Kidney (tissue), 13 donors: ENCODE measurements at regions not wholly inside any gene's neighbourhood (a gene's known extent, or its start where the extent isn't known, plus 50 kb on each side); places are given as distances from the start of the nearest gene placed in this dataset.
"Not testable (repeated sequence)": the region's sequence is repeated elsewhere in the genome, so short reads cannot be mapped to it uniquely, and the experiment has no call there.

Experiments
- DNase-seq, 5 donors: peaks; one replicate each; pipeline ENCODE4 v3.0.0-alpha.2; 2013 to 2020
- FAIRE-seq: peaks from 2 replicates; lab custom pipeline; 2012; peaks lifted over from hg19 to GRCh38; lab: Jason Lieb, UNC
- H3K27ac ChIP-seq, 2 donors: one replicate each; pipeline ENCODE4 v1.7.0; 2013; ENCODE audit warnings: low read depth in 2 of 2, low read length in 2 of 2, inconsistent platforms in 1 of 2
- H3K27me3 ChIP-seq: one replicate; pipeline ENCODE4 v1.7.1; 2013; ENCODE audit warnings: low read length, inconsistent platforms; ENCODE audit not compliant: control insufficient read depth, insufficient read depth
- H3K36me3 ChIP-seq, 3 donors: one replicate each; pipeline versions ENCODE4 v1.7.0 to v1.7.1; 2013; ENCODE audit warnings: low read length in 3 of 3, control low read depth in 1 of 3, inconsistent platforms in 1 of 3; ENCODE audit not compliant: insufficient read depth in 3 of 3, control insufficient read depth in 2 of 3
- H3K4me1 ChIP-seq, 3 donors: one replicate each; pipeline versions ENCODE4 v1.7.0 to v1.7.1; 2013; ENCODE audit warnings: low read length in 3 of 3, inconsistent platforms in 1 of 3, low read depth in 1 of 3; ENCODE audit not compliant: control insufficient read depth in 2 of 3, insufficient read depth in 2 of 3
- H3K4me3 ChIP-seq, 3 donors: one replicate each; pipeline versions ENCODE4 v1.7.0 to v1.8.1; 2013; ENCODE audit warnings: low read length in 3 of 3, control low read depth in 1 of 3, inconsistent platforms in 1 of 3
- H3K9ac ChIP-seq, 3 donors: one replicate each; pipeline versions ENCODE4 v1.7.0 to v1.7.1; 2013; ENCODE audit warnings: low read length in 3 of 3, control low read depth in 1 of 3, inconsistent platforms in 1 of 3
- H3K9me3 ChIP-seq, 3 donors: one replicate each; pipeline versions ENCODE4 v1.7.0 to v1.7.1; 2013; ENCODE audit warnings: low read length in 3 of 3, control low read depth in 1 of 3, inconsistent platforms in 1 of 3; ENCODE audit not compliant: control insufficient read depth in 2 of 3, insufficient read depth in 1 of 3
- intact Hi-C: fragments of 100-400 bp; cut with DNase I; formaldehyde crosslinking; loops from one replicate; pipeline ENCODE4 v1.11.1; 2022
- TF ChIP-seq, protein P1 (sequence below): IDR thresholded peaks from 3 replicates; pipeline ENCODE4 v1.5.1; 2012; ENCODE audit warnings: mild to moderate bottlenecking, moderate library complexity, borderline replicate concordance; ENCODE audit not compliant: insufficient read depth; ENCODE audit errors: extremely low read depth
- donor health status: control.
- donor health status: control.
- donor health status: control.
- donor health status: control.
- donor health status: control.
- donor health status: DM: yes; HTN: yes; CAD: no.
- donor health status: Normal renal cell carcinoma (clear cell type).

GRCh38 chr2:43004879-43005244, 212.5 kb upstream of the HAAO start:
- TF ChIP-seq, protein P1, sequence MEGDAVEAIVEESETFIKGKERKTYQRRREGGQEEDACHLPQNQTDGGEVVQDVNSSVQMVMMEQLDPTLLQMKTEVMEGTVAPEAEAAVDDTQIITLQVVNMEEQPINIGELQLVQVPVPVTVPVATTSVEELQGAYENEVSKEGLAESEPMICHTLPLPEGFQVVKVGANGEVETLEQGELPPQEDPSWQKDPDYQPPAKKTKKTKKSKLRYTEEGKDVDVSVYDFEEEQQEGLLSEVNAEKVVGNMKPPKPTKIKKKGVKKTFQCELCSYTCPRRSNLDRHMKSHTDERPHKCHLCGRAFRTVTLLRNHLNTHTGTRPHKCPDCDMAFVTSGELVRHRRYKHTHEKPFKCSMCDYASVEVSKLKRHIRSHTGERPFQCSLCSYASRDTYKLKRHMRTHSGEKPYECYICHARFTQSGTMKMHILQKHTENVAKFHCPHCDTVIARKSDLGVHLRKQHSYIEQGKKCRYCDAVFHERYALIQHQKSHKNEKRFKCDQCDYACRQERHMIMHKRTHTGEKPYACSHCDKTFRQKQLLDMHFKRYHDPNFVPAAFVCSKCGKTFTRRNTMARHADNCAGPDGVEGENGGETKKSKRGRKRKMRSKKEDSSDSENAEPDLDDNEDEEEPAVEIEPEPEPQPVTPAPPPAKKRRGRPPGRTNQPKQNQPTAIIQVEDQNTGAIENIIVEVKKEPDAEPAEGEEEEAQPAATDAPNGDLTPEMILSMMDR, result no peak
- H3K4me1 ChIP-seq, result peaks cover 0 to 16% (median 5%) of the 10 kb centered on the region in 3 donors
- no peak for DNase-seq

DNA sequence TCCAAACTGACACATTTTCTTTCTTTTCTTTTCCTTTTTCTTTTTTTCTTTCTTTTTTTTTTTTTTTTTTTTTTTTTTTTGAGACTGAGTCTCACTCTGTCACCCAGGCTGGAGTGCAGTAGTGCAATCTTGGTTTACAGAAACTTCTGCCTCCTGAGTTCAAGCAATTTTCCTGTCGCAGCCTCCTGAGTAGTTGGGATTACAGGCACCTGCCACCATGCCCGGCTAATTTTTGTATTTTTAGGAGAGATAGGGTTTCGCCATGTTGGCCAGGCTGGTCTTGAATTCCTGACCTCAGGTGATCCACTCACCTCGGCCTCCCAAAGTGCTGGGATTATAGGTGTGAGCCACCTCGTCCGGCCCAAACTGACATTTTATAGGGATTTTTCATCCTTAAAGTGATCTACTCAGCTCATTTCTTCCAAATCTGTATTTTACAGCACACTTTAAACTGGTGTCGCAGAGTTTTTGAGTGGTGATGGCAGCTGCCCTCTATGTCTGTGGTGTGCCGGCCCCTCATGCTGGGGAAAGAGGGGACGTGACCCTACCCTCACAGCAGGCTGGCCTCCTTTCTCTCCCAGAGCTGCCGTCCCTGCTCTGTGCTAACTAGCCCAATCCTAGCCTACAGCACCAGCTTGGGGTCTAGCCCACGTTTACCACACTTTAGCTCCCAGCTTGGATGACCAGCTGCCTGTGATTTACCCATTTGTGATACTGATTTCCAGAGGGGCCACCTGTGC, 211.9 kb upstream of the HAAO start:
- peaks cover 0 to 16% (median 5%) of the 10 kb centered on the region in 3 donors for H3K4me1 ChIP-seq
- intact Hi-C loops, H3K27me3 ChIP-seq, H3K4me3 ChIP-seq, H3K27ac ChIP-seq, H3K36me3 ChIP-seq, H3K9ac ChIP-seq, H3K9me3 ChIP-seq, FAIRE-seq: not testable (repeated sequence)
- peak in 1 of 5 donors; percentile 27 for DNase-seq

More at GRCh38 chr2:43004879-43005244, 212.5 kb upstream of the HAAO start:
- no peaks in the 10 kb centered on the region for H3K36me3 ChIP-seq
- H3K9me3 ChIP-seq, result no peaks in the 10 kb centered on the region
- H3K27me3 ChIP-seq, result no peaks in the 10 kb centered on the region
- H3K27ac ChIP-seq, result peak overlapping the region in 1 of 2 donors; percentile 5
- FAIRE-seq, result no peak
- intact Hi-C loops, result no loop called here
- H3K4me3 ChIP-seq, result no peak overlapping the region
- H3K9ac ChIP-seq, result peak overlapping the region in 1 of 3 donors; percentile 14

DNA sequence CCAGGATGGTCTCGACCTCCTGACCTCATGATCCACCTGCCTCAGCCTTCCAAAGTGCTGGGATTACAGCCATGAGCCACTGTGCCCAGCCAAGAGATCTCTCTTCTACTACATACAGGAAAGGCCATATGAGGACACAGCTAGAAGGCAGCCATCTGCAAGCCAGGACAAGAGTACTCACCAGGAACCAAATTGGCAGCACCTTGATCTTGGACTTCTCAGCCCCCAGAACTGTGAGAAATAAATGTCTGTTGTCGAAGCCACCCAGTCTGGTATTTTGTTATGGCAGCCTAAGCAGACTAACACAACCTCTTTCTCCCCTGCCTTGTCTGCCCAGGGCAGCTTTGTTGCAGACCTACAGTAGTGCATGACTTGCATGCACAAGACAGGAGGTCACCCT, 211.3 kb upstream of the HAAO start:
- peaks cover 0 to 16% (median 5%) of the 10 kb centered on the region in 3 donors for H3K4me1 ChIP-seq
- TF ChIP-seq, protein P1, result no peak
- no peak overlapping the region for H3K4me3 ChIP-seq
- no peak overlapping the region for H3K9ac ChIP-seq
- H3K27me3 ChIP-seq, result no peaks in the 10 kb centered on the region
- FAIRE-seq (no peak), DNase-seq (peak in 1 of 5 donors; percentile 27)
- intact Hi-C loops, result no loop called here
- no peaks in the 10 kb centered on the region for H3K9me3 ChIP-seq
- H3K36me3 ChIP-seq, result no peaks in the 10 kb centered on the region
- no peak overlapping the region for H3K27ac ChIP-seq

DNA sequence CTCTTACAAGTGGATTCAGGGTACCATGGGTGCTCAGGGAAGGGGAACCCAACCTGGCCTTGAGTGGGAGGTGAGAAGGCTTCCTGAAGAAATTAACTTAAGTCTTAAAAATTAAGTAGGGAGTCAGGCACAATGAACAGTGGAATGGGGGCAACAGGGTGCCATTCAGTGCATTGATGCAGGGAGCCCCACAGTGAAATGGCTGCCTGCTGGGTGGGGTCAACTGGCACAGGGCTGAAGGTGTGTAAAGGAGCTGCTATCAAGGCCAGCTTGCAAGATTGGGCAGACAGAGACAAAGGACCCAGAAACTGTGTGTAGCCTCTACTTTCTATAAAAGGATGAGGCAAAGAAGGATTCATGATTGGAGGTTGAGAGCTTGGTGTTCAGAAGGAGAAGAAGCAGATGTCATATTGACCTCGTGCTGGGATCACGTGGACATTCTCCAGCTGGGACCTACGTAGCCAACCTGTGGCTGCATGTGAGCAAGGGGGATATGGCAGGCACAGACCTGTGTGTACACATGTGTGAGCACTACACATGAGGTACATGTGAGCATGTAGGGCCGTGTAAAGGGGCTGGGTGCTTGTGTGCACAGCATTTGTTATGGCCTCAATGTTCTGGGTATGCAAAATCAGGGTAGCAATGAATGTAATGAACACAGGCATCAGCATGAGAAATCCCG, 209.5 kb upstream of the HAAO start:
- intact Hi-C loops, result no loop called here
- Histone ChIP-seq H3K27me3 (no peaks in the 10 kb centered on the region), H3K9me3 (no peaks in the 10 kb centered on the region), H3K27ac (no peak overlapping the region), H3K9ac (no peak overlapping the region), H3K36me3 (no peaks in the 10 kb centered on the region), H3K4me3 (no peak overlapping the region), H3K4me1 (peaks cover 0 to 16% (median 5%) of the 10 kb centered on the region in 3 donors)
- FAIRE-seq (no peak), DNase-seq (peak in 1 of 5 donors; percentile 14)
- TF ChIP-seq, protein P1, result no peak
